ENCODE measurements at regions not wholly inside any gene's neighbourhood (a gene's known extent, or its start where the extent isn't known, plus 50 kb on each side); places are given as distances from the start of the nearest gene placed in this dataset.
"Not testable (repeated sequence)": the region's sequence is repeated elsewhere in the genome, so short reads cannot be mapped to it uniquely, and the experiment has no call there.

- in situ Hi-C loops (cut with MboI; ENCODE audit: low sequenced_read_pairs), result no loop called here
These were observed 63.3 kb upstream of the AGAP1 start for GRCh38 chr2:235430366-235431083.

- in situ Hi-C loops (cut with MboI; ENCODE audit: low sequenced_read_pairs), result no loop called here
These were observed 60.9 kb upstream of the AGAP1 start for GRCh38 chr2:235432741-235433520.

- in situ Hi-C loops (cut with MboI; ENCODE audit: low sequenced_read_pairs), result no loop called here
These were observed 60.0 kb upstream of the AGAP1 start for GRCh38 chr2:235433860-235434259.

- in situ Hi-C loops (cut with MboI; ENCODE audit: low sequenced_read_pairs), result no loop called here
These were observed 53.7 kb upstream of the AGAP1 start for GRCh38 chr2:235439959-235440662.

- in situ Hi-C loops (cut with MboI; ENCODE audit: low sequenced_read_pairs), result not testable (repeated sequence)
These were observed 50.3 kb upstream of the AGAP1 start for GRCh38 chr2:235443580-235443979.

All from HL-60/S4 treated with retinoic acid at 250 ng/mL for 4 days and 3 days (cell line).